Stimulated activated naive CD8-positive, alpha-beta T cell treated with anti-CD3 and anti-CD28 coated beads, Interleukin-15, amount 100 ng/mL, for 72 hours (primary cell): ENCODE measurements at regions not wholly inside any gene's neighbourhood (a gene's known extent, or its start where the extent isn't known, plus 50 kb on each side); places are given as distances from the start of the nearest gene placed in this dataset.

ENCODE experiments used
- ATAC-seq: fragments of 150-1000 bp; cut with Tn5 transposase; 2 replicates; pipeline ENCODE4 v1.10.0; 2021; ENCODE audit warnings: mild to moderate bottlenecking, moderate library complexity
- DNase-seq, 2 donors: peaks; one replicate each; pipeline ENCODE4 v3.0.0; 2021 to 2022
- H3K27ac Mint-ChIP-seq, 2 donors: one replicate each; pipeline ENCODE4 v1.8.0; 2022; ENCODE audit warnings: mild to moderate bottlenecking in 2 of 2, mixed read lengths in 2 of 2, moderate library complexity in 2 of 2
- H3K27me3 Mint-ChIP-seq: one replicate; pipeline ENCODE4 v1.8.0; 2022; ENCODE audit warnings: mixed read lengths
- H3K4me1 Mint-ChIP-seq: one replicate; pipeline ENCODE4 v1.8.0; 2022; ENCODE audit warnings: mild to moderate bottlenecking, mixed read lengths
- H3K4me3 Mint-ChIP-seq, 2 donors: one replicate each; pipeline ENCODE4 v1.8.0; 2022; ENCODE audit warnings: mild to moderate bottlenecking in 2 of 2, mixed read lengths in 2 of 2, moderate library complexity in 1 of 2
- H3K9me3 Mint-ChIP-seq, 2 donors: one replicate each; pipeline ENCODE4 v1.8.0; 2022; ENCODE audit warnings: mixed read lengths in 2 of 2

GRCh38 chr3:135867911-135868310 lies 97.6 kb upstream of the PPP2R3A start:
- peaks cover 4 to 23% of the 10 kb centered on the region in 2 donors for H3K9me3 Mint-ChIP-seq
- no peak overlapping the region for H3K4me3 Mint-ChIP-seq
- ATAC-seq (no peak), DNase-seq (no peak)
- no peaks in the 10 kb centered on the region for H3K4me1 Mint-ChIP-seq
- H3K27ac Mint-ChIP-seq = no peak overlapping the region
- H3K27me3 Mint-ChIP-seq = peaks cover 5% of the 10 kb centered on the region

GRCh38 chr3:135868801-135869200 lies 96.7 kb upstream of the PPP2R3A start:
- peaks cover 9% of the 10 kb centered on the region for H3K27me3 Mint-ChIP-seq
- no peak overlapping the region for H3K27ac Mint-ChIP-seq
- H3K4me3 Mint-ChIP-seq = no peak overlapping the region
- DNase-seq (no peak), ATAC-seq (no peak)
- no peaks in the 10 kb centered on the region for H3K4me1 Mint-ChIP-seq
- H3K9me3 Mint-ChIP-seq = peaks cover 13 to 32% of the 10 kb centered on the region in 2 donors

- peaks cover 9% of the 10 kb centered on the region for H3K27me3 Mint-ChIP-seq
- peaks cover 17 to 33% of the 10 kb centered on the region in 2 donors for H3K9me3 Mint-ChIP-seq
- ATAC-seq = no peak
- H3K27ac Mint-ChIP-seq = no peak overlapping the region
- no peak for DNase-seq
- no peak overlapping the region for H3K4me3 Mint-ChIP-seq
- no peaks in the 10 kb centered on the region for H3K4me1 Mint-ChIP-seq
Observed at GRCh38 chr3:135869439-135870105, 96.0 kb upstream of the PPP2R3A start.

GRCh38 chr3:135871311-135871710 lies 94.2 kb upstream of the PPP2R3A start:
- ATAC-seq (no peak), DNase-seq (no peak)
- no peak overlapping the region for H3K4me3 Mint-ChIP-seq
- peaks cover 9% of the 10 kb centered on the region for H3K27me3 Mint-ChIP-seq
- H3K27ac Mint-ChIP-seq = no peak overlapping the region
- H3K4me1 Mint-ChIP-seq = no peaks in the 10 kb centered on the region
- peaks cover 17 to 30% of the 10 kb centered on the region in 2 donors for H3K9me3 Mint-ChIP-seq

DNA sequence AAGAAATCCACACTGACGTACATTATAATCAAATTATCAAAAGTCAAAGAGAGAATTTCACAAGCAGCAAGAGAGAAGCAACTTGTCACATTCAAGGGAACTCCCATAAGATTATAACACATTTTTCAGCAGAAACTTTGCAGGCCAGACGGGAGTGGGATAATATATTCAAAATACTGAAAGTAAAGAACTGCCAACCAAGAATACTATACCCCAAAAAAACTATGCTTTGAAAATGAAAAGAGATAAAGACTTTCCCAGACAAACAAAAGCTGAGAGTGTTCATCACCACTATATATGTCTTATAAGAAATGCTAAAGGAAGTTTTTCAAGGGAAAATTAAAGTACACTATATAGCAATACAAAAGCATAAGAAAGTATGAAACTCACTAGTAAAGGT lies 91.5 kb upstream of the PPP2R3A start:
- Mint-ChIP-seq H3K27me3 (peaks cover 9% of the 10 kb centered on the region), H3K4me1 (no peaks in the 10 kb centered on the region), H3K27ac (no peak overlapping the region), H3K9me3 (peaks cover 17 to 22% of the 10 kb centered on the region in 2 donors), H3K4me3 (no peak overlapping the region)
- ATAC-seq = no peak
- no peak for DNase-seq

DNA sequence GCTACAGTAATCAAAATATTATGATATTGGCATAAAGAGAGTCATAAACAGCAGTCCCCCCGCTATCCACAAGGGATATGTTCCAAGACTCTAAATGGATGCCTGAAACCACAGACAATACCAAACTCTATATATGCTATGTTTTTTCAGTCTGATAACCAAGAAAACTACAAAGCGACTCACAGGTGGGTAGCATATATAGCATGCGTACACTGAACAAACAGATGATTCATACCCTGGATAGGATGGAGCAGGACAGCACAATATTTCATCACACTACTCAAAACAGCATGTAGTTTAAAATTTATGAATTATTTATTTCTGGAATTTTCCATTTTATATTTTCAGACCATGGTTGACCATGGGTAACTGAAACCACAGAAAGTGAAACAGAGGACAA lies 87.0 kb upstream of the PPP2R3A start:
- ATAC-seq = no peak
- Mint-ChIP-seq H3K4me1 (no peaks in the 10 kb centered on the region), H3K27ac (no peak overlapping the region), H3K9me3 (peaks cover 5 to 7% of the 10 kb centered on the region in 2 donors), H3K27me3 (no peaks in the 10 kb centered on the region), H3K4me3 (no peak overlapping the region)
- DNase-seq = no peak

DNA sequence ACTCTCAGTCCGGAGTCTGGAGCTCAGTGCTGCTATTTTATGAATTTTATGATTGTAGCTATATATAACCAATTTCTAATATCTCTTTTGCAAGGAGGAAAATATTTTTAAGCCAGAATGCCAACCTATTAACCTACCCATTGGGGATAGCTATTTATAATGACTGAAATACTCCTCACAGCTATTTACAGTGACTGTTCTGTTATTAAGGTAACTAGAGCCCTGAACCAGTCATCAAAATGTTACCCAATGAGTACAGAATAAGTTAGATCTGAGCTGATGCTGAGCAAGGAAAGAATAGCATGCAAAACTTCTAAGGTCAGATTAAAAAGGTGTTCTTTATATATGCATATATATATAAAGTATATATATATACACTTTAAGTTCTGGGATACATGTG lies 79.6 kb upstream of the PPP2R3A start:
- no peak overlapping the region for H3K4me3 Mint-ChIP-seq
- H3K9me3 Mint-ChIP-seq = no peaks in the 10 kb centered on the region
- H3K27me3 Mint-ChIP-seq = no peaks in the 10 kb centered on the region
- DNase-seq = no peak
- H3K4me1 Mint-ChIP-seq = no peaks in the 10 kb centered on the region
- H3K27ac Mint-ChIP-seq = no peak overlapping the region
- no peak for ATAC-seq

- Mint-ChIP-seq H3K27me3 (peaks cover under 1% of the 10 kb centered on the region), H3K4me3 (no peak overlapping the region), H3K9me3 (no peaks in the 10 kb centered on the region), H3K4me1 (no peaks in the 10 kb centered on the region), H3K27ac (no peak overlapping the region)
- DNase-seq (no peak), ATAC-seq (no peak)
Observed at GRCh38 chr3:135887220-135887619, 78.3 kb upstream of the PPP2R3A start.

DNA sequence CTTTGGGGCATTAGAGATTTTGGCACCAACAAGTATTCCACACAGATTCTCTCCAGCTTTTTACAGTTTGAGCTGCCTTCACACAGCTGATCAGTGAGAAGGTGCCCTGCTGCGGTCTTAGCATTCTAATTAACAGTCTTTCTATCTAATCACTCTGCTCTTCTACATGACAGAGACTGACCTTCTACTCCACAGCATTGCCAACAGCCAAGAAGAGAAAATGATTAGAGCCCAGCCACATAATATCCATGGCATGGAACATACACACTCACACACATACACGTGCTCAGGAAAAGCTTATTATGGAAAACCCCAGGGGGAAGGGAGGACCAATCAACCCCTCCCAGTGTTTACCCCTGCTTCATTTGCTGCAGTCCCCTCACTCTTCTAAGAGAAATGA lies 76.1 kb upstream of the PPP2R3A start:
- Mint-ChIP-seq H3K4me3 (no peak overlapping the region), H3K27me3 (peaks cover 8% of the 10 kb centered on the region), H3K9me3 (no peaks in the 10 kb centered on the region), H3K27ac (no peak overlapping the region), H3K4me1 (no peaks in the 10 kb centered on the region)
- ATAC-seq (no peak), DNase-seq (no peak)

DNA sequence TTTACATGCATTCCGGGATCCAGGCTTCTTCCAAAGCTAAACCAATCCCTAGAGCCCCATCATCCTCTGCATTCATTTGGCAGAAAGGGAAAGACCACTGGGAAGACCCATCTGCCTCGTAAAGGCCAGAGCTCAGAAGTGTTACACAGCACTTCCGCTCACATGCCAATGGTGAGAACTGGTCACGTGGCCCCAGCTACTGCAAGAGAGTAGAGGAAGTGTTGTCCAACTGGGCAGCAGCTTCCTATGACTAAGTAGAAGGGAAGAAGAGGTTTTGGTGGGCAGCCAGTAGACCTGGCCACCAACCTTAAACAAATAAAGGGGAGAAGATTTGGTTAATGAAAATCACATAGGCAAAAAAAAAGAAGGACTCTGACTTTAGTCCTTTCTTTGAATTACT lies 74.4 kb upstream of the PPP2R3A start:
- Mint-ChIP-seq H3K27me3 (peaks cover 8% of the 10 kb centered on the region), H3K4me1 (no peaks in the 10 kb centered on the region), H3K9me3 (no peaks in the 10 kb centered on the region), H3K4me3 (no peak overlapping the region), H3K27ac (no peak overlapping the region)
- DNase-seq (no peak), ATAC-seq (no peak)

DNA sequence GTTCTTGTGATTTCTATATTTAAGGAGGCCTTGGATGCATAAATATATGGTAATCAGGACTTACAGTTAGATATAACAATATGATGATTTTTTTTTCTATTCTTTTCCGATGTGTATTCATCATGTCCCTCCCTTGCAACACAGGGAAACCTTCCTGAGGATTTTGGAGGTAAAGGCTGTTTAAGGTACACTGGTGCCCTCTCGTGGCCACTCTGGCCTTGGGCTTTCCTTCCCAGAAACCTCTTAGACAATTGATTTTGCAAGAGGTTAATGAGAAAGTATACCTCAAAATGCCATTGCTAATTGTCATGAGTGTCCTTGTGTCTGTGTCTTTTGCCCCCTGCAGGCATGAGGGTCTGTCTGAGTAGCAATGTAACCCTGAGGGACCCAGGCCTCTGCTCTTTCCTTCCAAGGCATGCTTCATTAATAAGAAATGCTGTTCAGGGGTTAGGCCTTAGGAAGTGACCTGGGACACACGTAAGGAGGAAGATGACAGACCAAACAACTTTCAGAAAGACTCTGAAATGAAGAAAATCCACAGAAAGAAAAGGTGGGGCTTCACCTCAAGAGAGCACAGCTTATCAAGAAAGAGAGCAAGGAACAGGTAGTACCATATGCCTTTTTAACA lies 70.3 kb upstream of the PPP2R3A start:
- H3K9me3 Mint-ChIP-seq = no peaks in the 10 kb centered on the region
- H3K27ac Mint-ChIP-seq = no peak overlapping the region
- ATAC-seq (no peak), DNase-seq (peak; percentile 11 to 21)
- H3K4me1 Mint-ChIP-seq = no peaks in the 10 kb centered on the region
- peaks cover 8% of the 10 kb centered on the region for H3K27me3 Mint-ChIP-seq
- no peak overlapping the region for H3K4me3 Mint-ChIP-seq

GRCh38 chr3:135895734-135896121 lies 69.8 kb upstream of the PPP2R3A start:
- no peaks in the 10 kb centered on the region for H3K4me1 Mint-ChIP-seq
- no peak overlapping the region for H3K4me3 Mint-ChIP-seq
- H3K27me3 Mint-ChIP-seq = peaks cover 8% of the 10 kb centered on the region
- ATAC-seq = no peak
- H3K27ac Mint-ChIP-seq = no peak overlapping the region
- no peak for DNase-seq
- H3K9me3 Mint-ChIP-seq = no peaks in the 10 kb centered on the region

- ATAC-seq = no peak
- Mint-ChIP-seq H3K4me1 (no peaks in the 10 kb centered on the region), H3K4me3 (no peak overlapping the region), H3K27ac (no peak overlapping the region), H3K27me3 (peaks cover 14% of the 10 kb centered on the region), H3K9me3 (no peaks in the 10 kb centered on the region)
- no peak for DNase-seq
Observed at GRCh38 chr3:135896613-135897012, 68.9 kb upstream of the PPP2R3A start.

DNA sequence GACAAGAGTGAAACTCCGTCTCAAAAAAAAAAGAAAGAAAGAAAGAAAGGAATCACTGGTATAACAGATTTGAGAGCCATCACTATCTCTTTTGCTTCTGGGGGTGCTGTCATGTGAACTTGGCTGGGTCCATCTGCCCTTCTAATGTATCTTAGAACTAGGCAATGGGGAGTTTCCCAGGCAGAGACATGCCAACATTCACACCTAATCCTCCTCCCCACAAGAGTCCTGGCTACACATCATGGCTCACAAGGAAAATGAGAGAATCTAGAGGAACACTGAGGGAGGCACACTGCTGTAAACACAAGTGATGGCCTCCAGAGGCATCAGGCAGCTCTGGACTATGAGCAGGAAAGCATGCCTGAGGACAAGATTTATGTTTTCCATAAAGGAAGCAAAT lies 67.8 kb upstream of the PPP2R3A start:
- Mint-ChIP-seq H3K9me3 (no peaks in the 10 kb centered on the region), H3K4me1 (no peaks in the 10 kb centered on the region), H3K27me3 (peaks cover 12% of the 10 kb centered on the region), H3K4me3 (no peak overlapping the region), H3K27ac (no peak overlapping the region)
- DNase-seq = no peak
- peak; percentile 20 for ATAC-seq

GRCh38 chr3:135898774-135899173 lies 66.8 kb upstream of the PPP2R3A start:
- no peak for DNase-seq
- Mint-ChIP-seq H3K4me3 (no peak overlapping the region), H3K27me3 (peaks cover 12% of the 10 kb centered on the region), H3K27ac (no peak overlapping the region), H3K4me1 (no peaks in the 10 kb centered on the region), H3K9me3 (no peaks in the 10 kb centered on the region)
- no peak for ATAC-seq

GRCh38 chr3:135905058-135905724 lies 60.3 kb upstream of the PPP2R3A start:
- no peaks in the 10 kb centered on the region for H3K9me3 Mint-ChIP-seq

More at GRCh38 chr3:135905058-135905724, 60.3 kb upstream of the PPP2R3A start:
- no peak for DNase-seq
- H3K27me3 Mint-ChIP-seq = peaks cover 24% of the 10 kb centered on the region
- H3K27ac Mint-ChIP-seq = no peak overlapping the region
- no peaks in the 10 kb centered on the region for H3K4me1 Mint-ChIP-seq
- H3K4me3 Mint-ChIP-seq = no peak overlapping the region
- ATAC-seq = no peak
